Cardiac fibroblast (primary cell): ENCODE measurements at regions not wholly inside any gene's neighbourhood (a gene's known extent, or its start where the extent isn't known, plus 50 kb on each side); places are given as distances from the start of the nearest gene placed in this dataset.

ENCODE experiments used
- DNase-seq, 2 donors: peaks; one replicate each; pipeline versions ENCODE4 v3.0.0 to v3.0.0-alpha.2; 2010; ENCODE audit warnings: low read depth in 2 of 2
- H3K4me3 ChIP-seq, 2 donors: replicated peaks in 1 of 2; 1 replicate in 1 of 2; 2 replicates in 1 of 2; pipeline ENCODE4 v1.5.1; 2011; ENCODE audit warnings: low read depth in 2 of 2, low read length in 2 of 2, mild to moderate bottlenecking in 2 of 2, moderate library complexity in 1 of 2
- TF ChIP-seq, protein P1 (sequence below): IDR thresholded peaks from one replicate; pipeline ENCODE4 v1.5.1; 2011; ENCODE audit warnings: low read depth, mild to moderate bottlenecking, low read length, inconsistent platforms

DNA sequence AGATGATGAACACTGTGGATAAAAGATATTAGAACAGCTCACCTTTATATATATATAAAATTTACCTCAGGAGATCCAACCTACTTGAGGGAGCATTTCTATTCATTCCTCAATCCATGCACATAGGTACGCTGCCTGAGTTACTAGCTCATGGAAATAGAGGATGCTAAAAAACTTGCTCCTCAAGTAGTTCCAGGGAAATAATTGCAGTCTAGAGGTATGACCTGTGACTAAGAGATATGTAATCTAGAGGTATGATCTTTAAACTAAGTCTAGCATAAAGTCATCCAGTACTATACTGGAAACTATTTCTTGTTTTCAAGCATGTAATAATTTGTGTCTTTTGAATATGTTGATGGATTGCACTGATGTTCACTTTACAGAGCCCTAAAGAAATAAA lies 471.2 kb downstream of the TAF11L14 start:
- no peak overlapping the region for H3K4me3 ChIP-seq
- DNase-seq: no peak
- TF ChIP-seq, protein P1, sequence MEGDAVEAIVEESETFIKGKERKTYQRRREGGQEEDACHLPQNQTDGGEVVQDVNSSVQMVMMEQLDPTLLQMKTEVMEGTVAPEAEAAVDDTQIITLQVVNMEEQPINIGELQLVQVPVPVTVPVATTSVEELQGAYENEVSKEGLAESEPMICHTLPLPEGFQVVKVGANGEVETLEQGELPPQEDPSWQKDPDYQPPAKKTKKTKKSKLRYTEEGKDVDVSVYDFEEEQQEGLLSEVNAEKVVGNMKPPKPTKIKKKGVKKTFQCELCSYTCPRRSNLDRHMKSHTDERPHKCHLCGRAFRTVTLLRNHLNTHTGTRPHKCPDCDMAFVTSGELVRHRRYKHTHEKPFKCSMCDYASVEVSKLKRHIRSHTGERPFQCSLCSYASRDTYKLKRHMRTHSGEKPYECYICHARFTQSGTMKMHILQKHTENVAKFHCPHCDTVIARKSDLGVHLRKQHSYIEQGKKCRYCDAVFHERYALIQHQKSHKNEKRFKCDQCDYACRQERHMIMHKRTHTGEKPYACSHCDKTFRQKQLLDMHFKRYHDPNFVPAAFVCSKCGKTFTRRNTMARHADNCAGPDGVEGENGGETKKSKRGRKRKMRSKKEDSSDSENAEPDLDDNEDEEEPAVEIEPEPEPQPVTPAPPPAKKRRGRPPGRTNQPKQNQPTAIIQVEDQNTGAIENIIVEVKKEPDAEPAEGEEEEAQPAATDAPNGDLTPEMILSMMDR: no peak

DNA sequence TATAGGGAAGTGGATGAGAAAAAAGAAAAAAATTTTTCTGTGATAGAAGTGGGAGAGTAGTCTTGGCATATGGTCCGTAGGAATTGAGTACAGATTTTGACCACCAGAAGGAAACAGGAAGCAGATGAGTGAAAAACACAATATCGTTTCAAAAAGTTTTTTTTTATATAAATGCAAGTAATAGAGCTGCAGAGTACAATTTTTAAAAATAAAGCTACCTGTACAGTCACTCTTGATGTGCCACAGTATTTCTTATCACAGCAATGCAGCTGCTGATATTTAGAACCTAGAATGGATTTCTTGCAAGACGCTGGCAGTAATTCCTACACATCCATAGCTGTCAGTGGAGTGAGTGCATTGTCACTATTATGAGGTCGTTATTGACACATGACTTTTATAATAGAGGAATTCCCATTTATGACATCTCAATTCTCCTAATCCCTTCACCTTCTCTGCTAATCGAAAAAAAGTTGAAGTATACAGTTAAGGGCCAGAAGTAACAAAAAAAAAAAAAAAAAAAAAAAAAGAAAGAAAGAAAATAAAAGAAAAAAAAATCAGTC lies 477.7 kb downstream of the TAF11L14 start:
- no peak overlapping the region for H3K4me3 ChIP-seq
- TF ChIP-seq, protein P1: no peak
- no peak for DNase-seq

DNA sequence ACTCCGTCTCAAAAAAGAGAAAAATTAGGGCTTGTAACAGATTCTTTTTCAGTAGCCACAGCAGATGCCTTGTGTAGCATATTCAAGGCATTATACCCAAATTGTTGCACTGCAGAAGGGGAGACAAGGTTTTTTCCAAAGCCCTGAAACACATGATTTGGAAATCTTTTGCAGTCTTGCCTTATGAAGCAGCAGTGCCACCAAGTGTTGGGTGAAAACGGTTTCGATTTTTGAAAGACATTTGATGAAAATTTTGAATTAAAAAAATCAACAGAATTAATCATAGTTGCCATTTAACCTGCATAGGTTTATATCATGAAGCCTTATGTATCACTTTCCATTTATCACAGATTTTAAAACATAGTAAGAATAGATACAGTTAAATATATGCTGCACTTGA lies 479.5 kb downstream of the TAF11L14 start:
- TF ChIP-seq, protein P1: no peak
- peak in 1 of 2 donors; percentile 17 for DNase-seq
- no peak overlapping the region for H3K4me3 ChIP-seq

DNA sequence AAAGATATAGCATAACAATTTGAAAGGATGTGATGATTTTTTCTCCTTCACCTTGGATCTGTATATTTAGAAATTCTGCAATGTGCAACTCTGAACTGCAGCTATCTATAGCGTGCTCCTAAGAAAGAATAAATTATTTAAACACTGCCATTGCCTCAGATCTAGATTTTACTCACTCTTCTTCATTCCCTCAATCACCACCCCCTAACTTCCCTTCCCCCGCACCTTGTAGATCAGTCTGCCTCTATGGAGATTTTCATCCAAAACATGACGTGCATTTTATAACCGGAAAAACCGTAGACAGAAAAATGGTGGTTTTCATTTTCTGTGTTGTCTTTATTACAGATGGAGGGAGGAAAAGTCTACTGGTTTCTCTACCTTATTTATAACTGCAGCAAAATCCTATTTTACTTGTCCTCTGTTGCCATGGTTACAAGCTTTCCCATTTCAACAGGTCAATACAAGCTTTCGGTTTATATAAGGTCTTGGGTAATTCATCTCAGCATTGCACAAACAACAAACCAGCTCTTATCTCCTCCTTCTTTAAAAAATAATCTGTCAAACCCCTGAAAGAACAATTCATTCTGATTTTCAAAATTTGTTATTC lies 480.0 kb downstream of the TAF11L14 start:
- no peak for DNase-seq
- TF ChIP-seq, protein P1: no peak
- H3K4me3 ChIP-seq: no peak overlapping the region

DNA sequence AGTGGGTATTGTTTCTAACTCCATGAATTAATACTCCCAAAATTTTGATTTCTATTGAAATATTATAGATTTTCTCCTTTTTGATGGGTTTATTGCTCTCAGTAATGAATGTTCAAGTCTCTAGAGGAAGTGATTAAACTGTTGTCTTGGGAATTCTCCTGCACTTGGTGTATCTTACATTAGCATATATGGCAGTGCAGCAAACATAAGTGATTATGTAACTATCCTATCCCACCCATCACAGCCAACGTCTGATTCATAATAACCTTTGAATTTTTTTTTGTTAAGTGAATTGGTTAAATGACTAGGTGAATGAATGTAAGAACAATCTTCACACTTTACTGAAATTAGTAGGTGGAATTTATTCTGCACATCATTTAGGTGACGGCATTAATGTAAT lies 483.7 kb downstream of the TAF11L14 start:
- no peak for DNase-seq
- TF ChIP-seq, protein P1: no peak
- H3K4me3 ChIP-seq: no peak overlapping the region

DNA sequence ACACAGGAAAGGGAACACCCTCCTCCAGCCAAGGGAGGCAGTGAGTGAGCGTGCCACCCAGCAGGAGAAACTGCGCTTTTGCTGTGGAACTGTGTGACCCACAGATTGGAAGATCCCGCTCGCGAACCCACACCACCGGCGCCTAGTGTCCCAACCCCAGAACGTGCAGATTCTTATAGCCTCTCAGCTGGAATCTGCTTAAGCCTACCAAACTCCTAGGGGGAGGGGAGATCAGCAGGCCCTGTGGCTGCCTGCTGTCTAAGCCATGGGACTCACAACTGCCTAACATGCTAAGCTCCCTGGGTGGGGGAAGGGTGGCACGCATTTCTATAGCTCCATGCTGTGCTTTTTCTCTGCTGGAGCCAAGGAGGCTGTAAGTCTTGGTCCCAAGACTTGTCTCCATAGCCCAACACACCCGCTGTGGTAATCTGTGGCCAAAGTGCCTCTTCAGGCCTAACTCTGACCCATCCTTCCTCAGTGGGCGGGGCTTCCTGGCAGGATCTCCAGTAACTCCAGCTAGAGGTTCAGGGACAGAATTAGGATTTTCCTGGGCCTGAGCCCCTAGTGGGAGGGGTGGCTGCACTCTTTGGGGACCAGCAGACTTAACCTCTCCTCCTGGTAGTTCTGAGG lies 485.0 kb downstream of the TAF11L14 start:
- DNase-seq: no peak
- TF ChIP-seq, protein P1: no peak
- no peak overlapping the region for H3K4me3 ChIP-seq
